Smooth muscle cell (in vitro differentiated cells): ENCODE measurements at regions not wholly inside any gene's neighbourhood (a gene's known extent, or its start where the extent isn't known, plus 50 kb on each side); places are given as distances from the start of the nearest gene placed in this dataset.

Source experiments
- DNase-seq: peaks from one replicate; lab custom pipeline; 2025; ENCODE audit not compliant: unreplicated experiment; lab: John Stamatoyannopoulos, UW
- H2AFZ ChIP-seq: fragments of 200-600 bp; sonication (generic); 2 replicates; pipeline ENCODE4 v1.6.0; 2016; ENCODE audit warnings: antibody characterized with exemption, low read depth, mild to moderate bottlenecking
- H3F3A ChIP-seq: fragments of 200-600 bp; sonication (generic); 2 replicates; pipeline ENCODE4 v1.6.0; 2017; ENCODE audit warnings: antibody characterized with exemption, low read depth
- H3K27ac ChIP-seq: fragments of 200-600 bp; sonication (generic); 2 replicates; pipeline ENCODE4 v1.5.1; 2016; ENCODE audit warnings: low read depth, mild to moderate bottlenecking
- H3K27me3 ChIP-seq: fragments of 200-600 bp; sonication (generic); 2 replicates; pipeline ENCODE4 v1.6.1; 2016; ENCODE audit warnings: low read depth, mild to moderate bottlenecking
- H3K36me3 ChIP-seq: fragments of 200-600 bp; sonication (generic); 2 replicates; pipeline ENCODE4 v1.5.1; 2016; ENCODE audit warnings: low read depth
- H3K4me1 ChIP-seq: fragments of 200-600 bp; sonication (generic); 2 replicates; pipeline ENCODE4 v1.5.1; 2016; ENCODE audit warnings: low read depth
- H3K4me2 ChIP-seq: fragments of 200-600 bp; sonication (generic); 2 replicates; pipeline ENCODE4 v1.6.0; 2016; ENCODE audit warnings: mild to moderate bottlenecking
- H3K4me3 ChIP-seq: fragments of 200-600 bp; sonication (generic); 2 replicates; pipeline ENCODE4 v1.5.1; 2016; ENCODE audit warnings: mild to moderate bottlenecking
- H3K79me2 ChIP-seq: fragments of 200-600 bp; sonication (generic); 2 replicates; pipeline ENCODE4 v1.6.0; 2016; ENCODE audit warnings: low read depth, mild to moderate bottlenecking
- H3K9ac ChIP-seq: fragments of 200-600 bp; sonication (generic); 2 replicates; pipeline ENCODE4 v1.6.0; 2016; ENCODE audit warnings: low read depth
- H3K9me3 ChIP-seq: fragments of 200-600 bp; sonication (generic); replicated peaks from 2 replicates; pipeline ENCODE4 v1.5.1; 2016; ENCODE audit warnings: low read depth
- H4K20me1 ChIP-seq: fragments of 200-600 bp; sonication (generic); 2 replicates; pipeline ENCODE4 v1.6.0; 2016; ENCODE audit warnings: low read depth
- WGBS: methylation state at CpG from one replicate; pipeline ENCODE4 v1.1.7; 2016; ENCODE audit warnings: low lambda C conversion rate; 5-methylcytosine and 5-hydroxymethylcytosine counted together
- TF ChIP-seq, protein P1 (sequence below): fragments of 200-600 bp; sonication (generic); IDR thresholded peaks from 2 replicates; pipeline ENCODE4 v1.5.1; 2017; ENCODE audit warnings: borderline replicate concordance, mild to moderate bottlenecking, antibody characterized with exemption; ENCODE audit not compliant: insufficient read depth, poor library complexity, severe bottlenecking

DNA sequence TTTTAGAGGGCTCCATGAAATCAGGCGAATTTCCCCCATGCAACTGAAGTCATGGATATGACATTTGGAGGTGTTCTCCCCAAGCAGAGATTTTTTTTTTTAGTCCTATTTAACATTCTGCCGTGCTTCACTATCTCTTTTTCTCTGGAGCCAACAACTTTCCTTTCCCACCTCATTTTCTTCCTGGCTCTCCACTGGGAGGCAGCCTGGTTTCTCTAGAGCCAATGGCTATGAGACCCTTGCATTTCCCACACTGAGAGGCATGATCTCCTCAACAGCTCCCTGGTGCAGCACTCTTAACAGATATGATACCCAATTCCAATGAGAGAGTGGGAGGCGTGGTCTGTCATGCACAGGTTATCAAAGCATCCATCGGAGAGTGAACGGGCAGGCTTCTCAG, 310.8 kb downstream of the DRD1 start:
- Histone ChIP-seq H2AFZ (no peak overlapping the region), H3K9me3 (no peaks in the 10 kb centered on the region), H3K36me3 (no peaks in the 10 kb centered on the region), H3K4me3 (no peak overlapping the region), H3K9ac (no peak overlapping the region), H3K27ac (no peak overlapping the region), H3K27me3 (peaks cover 12% of the 10 kb centered on the region), H3K4me1 (peaks cover 4% of the 10 kb centered on the region), H3K4me2 (no peak overlapping the region), H3K79me2 (no peaks in the 10 kb centered on the region), H3F3A (no peaks in the 10 kb centered on the region), H4K20me1 (no peaks in the 10 kb centered on the region)
- DNase-seq = no peak
- 70% methylated on average over 5 of the region's 5 CpGs for WGBS
- TF ChIP-seq, protein P1, sequence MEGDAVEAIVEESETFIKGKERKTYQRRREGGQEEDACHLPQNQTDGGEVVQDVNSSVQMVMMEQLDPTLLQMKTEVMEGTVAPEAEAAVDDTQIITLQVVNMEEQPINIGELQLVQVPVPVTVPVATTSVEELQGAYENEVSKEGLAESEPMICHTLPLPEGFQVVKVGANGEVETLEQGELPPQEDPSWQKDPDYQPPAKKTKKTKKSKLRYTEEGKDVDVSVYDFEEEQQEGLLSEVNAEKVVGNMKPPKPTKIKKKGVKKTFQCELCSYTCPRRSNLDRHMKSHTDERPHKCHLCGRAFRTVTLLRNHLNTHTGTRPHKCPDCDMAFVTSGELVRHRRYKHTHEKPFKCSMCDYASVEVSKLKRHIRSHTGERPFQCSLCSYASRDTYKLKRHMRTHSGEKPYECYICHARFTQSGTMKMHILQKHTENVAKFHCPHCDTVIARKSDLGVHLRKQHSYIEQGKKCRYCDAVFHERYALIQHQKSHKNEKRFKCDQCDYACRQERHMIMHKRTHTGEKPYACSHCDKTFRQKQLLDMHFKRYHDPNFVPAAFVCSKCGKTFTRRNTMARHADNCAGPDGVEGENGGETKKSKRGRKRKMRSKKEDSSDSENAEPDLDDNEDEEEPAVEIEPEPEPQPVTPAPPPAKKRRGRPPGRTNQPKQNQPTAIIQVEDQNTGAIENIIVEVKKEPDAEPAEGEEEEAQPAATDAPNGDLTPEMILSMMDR = no peak

DNA sequence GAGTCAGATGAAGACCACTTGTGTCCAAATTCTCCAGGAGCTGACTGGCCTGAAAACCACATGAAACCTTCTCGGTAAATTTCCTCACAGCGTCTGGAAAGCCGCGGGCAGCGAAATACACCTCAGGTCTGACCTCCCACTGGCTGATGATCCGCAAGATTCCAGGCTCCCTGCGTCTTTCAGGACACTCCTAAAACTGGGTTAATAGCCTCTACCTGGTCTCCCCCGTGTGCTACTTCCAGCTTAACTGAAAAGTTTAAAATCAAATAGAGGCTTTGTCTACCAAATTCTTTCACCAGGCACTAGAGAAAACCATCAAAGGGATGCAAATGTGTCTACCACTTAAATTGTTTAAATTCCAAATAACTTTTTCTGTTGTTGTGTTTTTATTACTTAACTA, 312.6 kb downstream of the DRD1 start:
- peaks cover 12% of the 10 kb centered on the region for H3K27me3 ChIP-seq
- TF ChIP-seq, protein P1 = no peak
- WGBS = 10% methylated on average over 8 of the region's 8 CpGs

DNA sequence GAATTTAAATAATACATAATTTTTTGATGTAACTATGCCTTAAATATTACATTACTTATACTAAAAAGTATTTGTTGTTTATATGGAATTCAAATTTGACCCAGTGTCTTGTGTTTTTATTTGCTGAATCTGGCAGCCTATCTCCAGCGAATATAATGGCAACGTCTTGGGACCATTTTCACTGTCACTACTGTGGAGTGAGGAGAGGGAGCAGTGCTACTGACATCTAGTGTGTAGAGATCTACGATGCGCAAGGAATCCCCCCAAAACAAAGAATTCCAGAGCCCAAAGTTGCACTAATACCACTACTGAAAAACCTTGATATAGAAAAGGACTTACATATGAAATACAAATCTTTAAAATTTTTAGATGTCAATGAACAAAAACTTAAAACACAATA, 314.4 kb downstream of the DRD1 start:
- 83% methylated on average over 4 of the region's 4 CpGs for WGBS
- Histone ChIP-seq H3K27me3 (peaks cover 12% of the 10 kb centered on the region), H3K4me2 (no peak overlapping the region), H2AFZ (no peak overlapping the region), H3F3A (no peaks in the 10 kb centered on the region), H4K20me1 (no peaks in the 10 kb centered on the region), H3K4me3 (no peak overlapping the region), H3K9ac (no peak overlapping the region), H3K36me3 (no peaks in the 10 kb centered on the region), H3K79me2 (no peaks in the 10 kb centered on the region), H3K4me1 (peaks cover 4% of the 10 kb centered on the region), H3K27ac (no peak overlapping the region), H3K9me3 (no peaks in the 10 kb centered on the region)
- TF ChIP-seq, protein P1 = no peak
- DNase-seq = no peak

More for the DNA sequence above, 312.6 kb downstream of the DRD1 start:
- Histone ChIP-seq H3K79me2 (no peaks in the 10 kb centered on the region), H3K36me3 (no peaks in the 10 kb centered on the region), H3K4me1 (peaks cover 4% of the 10 kb centered on the region), H2AFZ (peak overlapping the region; percentile 39), H3F3A (no peaks in the 10 kb centered on the region), H3K9ac (no peak overlapping the region), H4K20me1 (no peaks in the 10 kb centered on the region), H3K4me2 (no peak overlapping the region), H3K27ac (no peak overlapping the region), H3K4me3 (no peak overlapping the region), H3K9me3 (no peaks in the 10 kb centered on the region)
- DNase-seq = no peak

DNA sequence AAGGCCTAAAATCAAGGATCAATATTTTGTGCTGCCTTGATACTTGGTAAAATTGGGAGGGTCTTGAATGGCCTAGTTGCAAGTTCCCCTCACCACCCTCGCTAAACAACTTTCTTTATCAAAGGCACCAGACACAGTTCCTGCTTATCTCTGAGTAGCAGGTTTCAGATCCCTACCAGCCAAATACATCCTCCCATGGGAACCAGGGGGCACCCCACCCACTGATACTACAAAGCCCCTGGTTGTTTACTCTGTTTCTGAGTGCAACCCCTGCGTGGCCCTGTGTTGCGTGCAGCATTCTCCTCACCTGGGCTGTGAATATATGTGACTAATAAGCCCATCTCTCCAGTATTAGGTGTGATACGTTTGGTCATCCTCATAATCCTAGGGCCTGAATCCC, 314.9 kb downstream of the DRD1 start:
- peaks cover 12% of the 10 kb centered on the region for H3K27me3 ChIP-seq
- H3K4me3 ChIP-seq = no peak overlapping the region
- TF ChIP-seq, protein P1 = no peak
- no peak overlapping the region for H3K9ac ChIP-seq
- H3K36me3 ChIP-seq = no peaks in the 10 kb centered on the region
- H3K4me1 ChIP-seq = peaks cover 4% of the 10 kb centered on the region
- H3K79me2 ChIP-seq = no peaks in the 10 kb centered on the region
- H3K4me2 ChIP-seq = no peak overlapping the region
- H4K20me1 ChIP-seq = no peaks in the 10 kb centered on the region
- H2AFZ ChIP-seq = no peak overlapping the region
- H3F3A ChIP-seq = no peaks in the 10 kb centered on the region
- no peaks in the 10 kb centered on the region for H3K9me3 ChIP-seq
- H3K27ac ChIP-seq = no peak overlapping the region
- WGBS = 76% methylated on average over 4 of the region's 4 CpGs
- DNase-seq = no peak
